ENCODE measurements at regions not wholly inside any gene's neighbourhood (a gene's known extent, or its start where the extent isn't known, plus 50 kb on each side); places are given as distances from the start of the nearest gene placed in this dataset.

DNA sequence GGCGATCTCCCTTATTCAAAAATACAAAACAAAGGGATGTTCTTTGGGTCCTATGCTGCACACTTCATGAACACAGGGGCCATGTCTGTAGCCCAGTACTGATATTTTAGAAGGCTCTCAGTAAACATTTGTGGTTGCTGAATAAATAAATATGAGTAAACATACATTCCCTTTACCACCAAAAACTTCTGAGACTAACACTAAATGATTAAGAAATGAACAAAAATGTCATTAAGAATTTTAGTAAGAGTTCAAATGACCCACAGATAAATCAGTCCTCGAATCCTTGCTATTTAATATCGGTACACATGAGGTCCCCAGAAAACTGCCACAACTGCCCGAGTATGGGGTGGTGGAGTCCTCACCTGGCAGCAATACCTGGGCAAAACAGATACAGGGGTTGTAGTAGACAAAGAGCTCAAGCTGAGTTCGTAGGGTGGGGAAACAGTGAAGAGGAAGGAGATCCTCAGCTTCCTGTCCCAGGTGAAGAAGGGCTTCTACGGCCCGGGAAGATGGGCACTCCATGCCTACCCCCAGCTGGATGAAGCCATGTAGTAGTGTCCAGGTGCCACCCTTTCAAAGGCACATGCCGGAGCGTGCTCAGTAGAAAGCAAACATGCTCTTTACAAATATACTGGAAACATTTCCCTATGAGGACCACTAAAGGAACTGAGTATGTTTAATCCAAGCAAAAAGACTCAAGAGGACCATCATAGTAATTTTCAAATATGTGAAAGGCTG is 72.6 kb upstream of the ARHGAP29 start:
- Histone ChIP-seq H3K4me3 (ENCODE audit: low read length) (no peak overlapping the region), H4K20me1 (ENCODE audit: control insufficient read depth, insufficient read depth, low read depth, low read length) (no peaks in the 10 kb centered on the region), H3K27ac (ENCODE audit: low read depth, low read length) (no peak overlapping the region), H3K36me3 (ENCODE audit: control insufficient read depth, low read length) (no peaks in the 10 kb centered on the region), H3K9me3 (ENCODE audit: control insufficient read depth, insufficient read depth, low read length) (no peaks in the 10 kb centered on the region), H3K79me2 (ENCODE audit: control insufficient read depth, low read length) (no peaks in the 10 kb centered on the region), H3K9me2 (replicated peaks; ENCODE audit: control insufficient read depth, low read length) (no peaks in the 10 kb centered on the region), H3K4me2 (ENCODE audit: low read length) (no peak overlapping the region), H3K4me1 (ENCODE audit: control insufficient read depth, low read length) (no peaks in the 10 kb centered on the region), H3K27me3 (ENCODE audit: control insufficient read depth, low read length) (no peaks in the 10 kb centered on the region), H3F3A (ENCODE audit: control insufficient read depth, insufficient read depth) (no peaks in the 10 kb centered on the region)
- no peak for TF ChIP-seq EZH2phosphoT487 (IDR thresholded peaks at IDR 0.05; ENCODE audit: borderline replicate concordance, low read length)
- TF ChIP-seq, protein P1, sequence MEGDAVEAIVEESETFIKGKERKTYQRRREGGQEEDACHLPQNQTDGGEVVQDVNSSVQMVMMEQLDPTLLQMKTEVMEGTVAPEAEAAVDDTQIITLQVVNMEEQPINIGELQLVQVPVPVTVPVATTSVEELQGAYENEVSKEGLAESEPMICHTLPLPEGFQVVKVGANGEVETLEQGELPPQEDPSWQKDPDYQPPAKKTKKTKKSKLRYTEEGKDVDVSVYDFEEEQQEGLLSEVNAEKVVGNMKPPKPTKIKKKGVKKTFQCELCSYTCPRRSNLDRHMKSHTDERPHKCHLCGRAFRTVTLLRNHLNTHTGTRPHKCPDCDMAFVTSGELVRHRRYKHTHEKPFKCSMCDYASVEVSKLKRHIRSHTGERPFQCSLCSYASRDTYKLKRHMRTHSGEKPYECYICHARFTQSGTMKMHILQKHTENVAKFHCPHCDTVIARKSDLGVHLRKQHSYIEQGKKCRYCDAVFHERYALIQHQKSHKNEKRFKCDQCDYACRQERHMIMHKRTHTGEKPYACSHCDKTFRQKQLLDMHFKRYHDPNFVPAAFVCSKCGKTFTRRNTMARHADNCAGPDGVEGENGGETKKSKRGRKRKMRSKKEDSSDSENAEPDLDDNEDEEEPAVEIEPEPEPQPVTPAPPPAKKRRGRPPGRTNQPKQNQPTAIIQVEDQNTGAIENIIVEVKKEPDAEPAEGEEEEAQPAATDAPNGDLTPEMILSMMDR (IDR thresholded peaks at IDR 0.05; ENCODE audit: low read depth, low read length, poor library complexity, severe bottlenecking) = no peak

GRCh38 chr1:94309216-94309615 is 71.8 kb upstream of the ARHGAP29 start:
- Histone ChIP-seq H3K4me1 (ENCODE audit: control insufficient read depth, low read length) (no peaks in the 10 kb centered on the region), H3K27me3 (ENCODE audit: control insufficient read depth, low read length) (no peaks in the 10 kb centered on the region), H3F3A (ENCODE audit: control insufficient read depth, insufficient read depth) (no peaks in the 10 kb centered on the region), H3K79me2 (ENCODE audit: control insufficient read depth, low read length) (no peaks in the 10 kb centered on the region), H3K9me2 (replicated peaks; ENCODE audit: control insufficient read depth, low read length) (no peaks in the 10 kb centered on the region), H3K4me2 (ENCODE audit: low read length) (no peak overlapping the region), H3K27ac (ENCODE audit: low read depth, low read length) (no peak overlapping the region), H3K9me3 (ENCODE audit: control insufficient read depth, insufficient read depth, low read length) (no peaks in the 10 kb centered on the region), H3K36me3 (ENCODE audit: control insufficient read depth, low read length) (no peaks in the 10 kb centered on the region), H3K4me3 (ENCODE audit: low read length) (no peak overlapping the region), H4K20me1 (ENCODE audit: control insufficient read depth, insufficient read depth, low read depth, low read length) (no peaks in the 10 kb centered on the region)
- TF ChIP-seq EZH2phosphoT487 (IDR thresholded peaks at IDR 0.05; ENCODE audit: borderline replicate concordance, low read length) = no peak
- TF ChIP-seq, protein P1 (IDR thresholded peaks at IDR 0.05; ENCODE audit: low read depth, low read length, poor library complexity, severe bottlenecking) = no peak

DNA sequence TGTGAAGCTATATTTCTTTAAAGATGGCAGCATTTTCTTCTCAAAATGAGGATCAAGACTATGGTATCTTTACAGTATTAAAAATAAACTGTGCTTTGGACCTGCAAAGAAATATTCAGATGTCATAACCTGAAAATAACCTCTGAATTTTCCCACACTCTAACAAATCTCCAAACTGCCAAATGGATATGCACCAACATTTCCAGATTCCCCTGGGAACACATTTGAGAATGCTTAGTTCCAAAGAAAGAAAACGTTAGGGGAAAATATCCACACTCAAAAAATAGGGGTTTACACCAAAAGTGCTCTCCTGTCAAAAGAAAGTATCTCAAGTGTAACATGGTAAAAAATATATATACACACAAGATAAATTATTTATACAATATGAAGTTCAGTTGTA is 69.1 kb upstream of the ARHGAP29 start:
- Histone ChIP-seq H3K4me3 (ENCODE audit: low read length) (no peak overlapping the region), H3F3A (ENCODE audit: control insufficient read depth, insufficient read depth) (no peaks in the 10 kb centered on the region), H3K27me3 (ENCODE audit: control insufficient read depth, low read length) (no peaks in the 10 kb centered on the region), H3K27ac (ENCODE audit: low read depth, low read length) (no peak overlapping the region), H3K4me2 (ENCODE audit: low read length) (no peak overlapping the region), H3K4me1 (ENCODE audit: control insufficient read depth, low read length) (no peaks in the 10 kb centered on the region), H3K79me2 (ENCODE audit: control insufficient read depth, low read length) (no peaks in the 10 kb centered on the region), H3K36me3 (ENCODE audit: control insufficient read depth, low read length) (no peaks in the 10 kb centered on the region), H3K9me2 (replicated peaks; ENCODE audit: control insufficient read depth, low read length) (no peaks in the 10 kb centered on the region), H4K20me1 (ENCODE audit: control insufficient read depth, insufficient read depth, low read depth, low read length) (no peaks in the 10 kb centered on the region), H3K9me3 (ENCODE audit: control insufficient read depth, insufficient read depth, low read length) (no peaks in the 10 kb centered on the region)
- TF ChIP-seq, protein P1 (IDR thresholded peaks at IDR 0.05; ENCODE audit: low read depth, low read length, poor library complexity, severe bottlenecking) = no peak
- TF ChIP-seq EZH2phosphoT487 (IDR thresholded peaks at IDR 0.05; ENCODE audit: borderline replicate concordance, low read length) = no peak

Measured in DOHH2 (cell line).